SK-N-SH (cell line): ENCODE measurements at regions not wholly inside any gene's neighbourhood (a gene's known extent, or its start where the extent isn't known, plus 50 kb on each side); places are given as distances from the start of the nearest gene placed in this dataset.

Experiments used
- CTCF ChIA-PET: fragments of 300-600, 350-600 bp; formaldehyde crosslinking; extraction: SDS; loops from one replicate; lab custom pipeline; 2021; lab: Yijun Ruan, JAX
- POLR2A ChIA-PET: fragments of 350-600 bp; sonication (Branson Sonifier 250); formaldehyde crosslinking; extraction: SDS; loops from one replicate; lab custom pipeline; 2020; ENCODE audit warnings: antibody characterized with exemption, inconsistent platforms; lab: Yijun Ruan, JAX
- DNase-seq: peaks from one replicate; pipeline ENCODE4 v3.0.0; 2012
- H2AFZ ChIP-seq: fragments of 200-600 bp; sonication (generic); 2 replicates; pipeline ENCODE4 v1.8.1; 2016; ENCODE audit warnings: antibody characterized with exemption, mild to moderate bottlenecking, low read depth
- H3F3A ChIP-seq: fragments of 200-600 bp; sonication (generic); replicated peaks from 2 replicates; pipeline ENCODE3; 2016; ENCODE audit warnings: antibody characterized with exemption, mild to moderate bottlenecking; ENCODE audit not compliant: insufficient read depth
- H3K27ac ChIP-seq, 2 experiments: fragments of 200-500 bp in 1 of 2; fragments of 200-600 bp in 1 of 2; sonication (Bioruptor generic) in 1 of 2; sonication (generic), shearing (Covaris generic) in 1 of 2; 2 replicates each; pipeline versions ENCODE4 v1.5.1 to v1.6.1; 2014 to 2016; ENCODE audit warnings: low read depth in 2 of 2, inconsistent platforms in 1 of 2, low read length in 1 of 2, mild to moderate bottlenecking in 1 of 2, mixed read lengths in 1 of 2
- H3K27me3 ChIP-seq: fragments of 200-600 bp; sonication (generic), shearing (Covaris generic); 2 replicates; pipeline ENCODE4 v1.6.1; 2016; ENCODE audit warnings: mixed run types; ENCODE audit not compliant: insufficient read depth
- H3K36me3 ChIP-seq, 2 experiments: fragments of 200-500 bp in 1 of 2; fragments of 200-600 bp in 1 of 2; sonication (Bioruptor generic) in 1 of 2; sonication (generic) in 1 of 2; replicated peaks in 1 of 2; 2 replicates each; pipeline versions ENCODE3 to v1.5.1; 2014 to 2016; ENCODE audit warnings: low read length in 1 of 2, mild to moderate bottlenecking in 1 of 2; ENCODE audit not compliant: insufficient read depth in 2 of 2, control insufficient read depth in 1 of 2
- H3K4me1 ChIP-seq, 2 experiments: fragments of 200-500 bp in 1 of 2; fragments of 200-600 bp in 1 of 2; sonication (Bioruptor generic) in 1 of 2; sonication (generic), shearing (Covaris generic) in 1 of 2; 2 replicates each; pipeline versions ENCODE4 v1.5.1 to v1.6.1; 2014 to 2016; ENCODE audit warnings: low read depth in 1 of 2, low read length in 1 of 2, mixed run types in 1 of 2; ENCODE audit not compliant: insufficient read depth in 2 of 2, control insufficient read depth in 1 of 2
- H3K4me2 ChIP-seq: fragments of 200-600 bp; sonication (generic), shearing (Covaris generic); 2 replicates; pipeline ENCODE4 v1.6.1; 2017; ENCODE audit warnings: mixed run types
- H3K4me3 ChIP-seq, 2 experiments: fragments of 200-500 bp in 1 of 2; fragments of 200-600 bp in 1 of 2; sonication (Bioruptor generic) in 1 of 2; sonication (generic), shearing (Covaris generic) in 1 of 2; 2 replicates each; pipeline versions ENCODE4 v1.5.1 to v1.8.1; 2014 to 2016; ENCODE audit warnings: low read depth in 2 of 2, inconsistent platforms in 1 of 2, low read length in 1 of 2, mild to moderate bottlenecking in 1 of 2, mixed read lengths in 1 of 2, moderate library complexity in 1 of 2
- H3K79me2 ChIP-seq: fragments of 200-600 bp; sonication (generic); 2 replicates; pipeline ENCODE4 v1.8.1; 2017; ENCODE audit warnings: mild to moderate bottlenecking; ENCODE audit not compliant: insufficient read depth
- H3K9ac ChIP-seq: fragments of 200-600 bp; sonication (generic); 2 replicates; pipeline ENCODE4 v1.6.1; 2017; ENCODE audit warnings: mixed run types
- H3K9me2 ChIP-seq: fragments of 200-600 bp; sonication (generic); 2 replicates; pipeline ENCODE4 v1.6.1; 2017; ENCODE audit warnings: mixed run types
- H3K9me3 ChIP-seq: fragments of 200-600 bp; sonication (generic); 2 replicates; pipeline ENCODE4 v1.6.1; 2017; ENCODE audit warnings: mixed run types, mild to moderate bottlenecking, moderate library complexity
- H4K20me1 ChIP-seq: fragments of 200-600 bp; sonication (generic); 2 replicates; pipeline ENCODE4 v1.6.1; 2017; ENCODE audit warnings: mild to moderate bottlenecking, mixed run types; ENCODE audit not compliant: insufficient read depth
- CHD2 ChIP-seq: fragments of 150-350 bp; IDR thresholded peaks from 2 replicates; pipeline ENCODE4 v1.6.1; 2018; ENCODE audit warnings: low read length; ENCODE audit not compliant: partially characterized antibody
- EP300 ChIP-seq, 2 experiments: IDR thresholded peaks; 2 replicates each; pipeline versions ENCODE4 v1.4.0 to v1.6.1; 2012; ENCODE audit warnings: borderline replicate concordance in 1 of 2, low read depth in 1 of 2, low read length in 1 of 2
- EZH2phosphoT487 ChIP-seq: fragments of 200-600 bp; sonication (generic); IDR thresholded peaks from 2 replicates; pipeline ENCODE4 v1.6.1; 2017; ENCODE audit warnings: low read depth, mixed run types, mild to moderate bottlenecking, antibody characterized with exemption, moderate library complexity, borderline replicate concordance
- FOXJ3 ChIP-seq: sonication (generic); formaldehyde crosslinking; IDR thresholded peaks from 2 replicates; pipeline ENCODE4 v1.5.1; 2020; ENCODE audit warnings: mild to moderate bottlenecking, missing genetic modification reagents
- GABPA ChIP-seq: IDR thresholded peaks from 2 replicates; pipeline ENCODE4 v1.4.0; 2012; ENCODE audit warnings: low read depth, mild to moderate bottlenecking
- MEF2A ChIP-seq: IDR thresholded peaks from 2 replicates; pipeline ENCODE4 v1.4.0; 2012; ENCODE audit warnings: low read depth, borderline replicate concordance
- NRF1 ChIP-seq: IDR thresholded peaks from 2 replicates; pipeline ENCODE4 v1.6.1; 2012; ENCODE audit warnings: low read depth, mild to moderate bottlenecking, low read length
- POLR2AphosphoS5 ChIP-seq: IDR thresholded peaks from 2 replicates; pipeline ENCODE4 v1.6.1; 2012; ENCODE audit warnings: low read depth, low read length
- RCOR1 ChIP-seq: fragments of 150-350 bp; IDR thresholded peaks from 2 replicates; pipeline ENCODE4 v1.6.1; 2017; ENCODE audit warnings: antibody characterized with exemption, low read length
- RXRA ChIP-seq: IDR thresholded peaks from 2 replicates; pipeline ENCODE4 v1.4.0; 2012; ENCODE audit warnings: low read depth, mild to moderate bottlenecking, borderline replicate concordance
- SIN3A ChIP-seq: IDR thresholded peaks from 2 replicates; pipeline ENCODE4 v1.6.1; 2012; ENCODE audit warnings: low read depth, mild to moderate bottlenecking, low read length, moderate library complexity, borderline replicate concordance
- TAF1 ChIP-seq: IDR thresholded peaks from 2 replicates; pipeline ENCODE4 v1.6.1; 2012; ENCODE audit warnings: low read depth, mild to moderate bottlenecking, low read length, moderate library complexity, borderline replicate concordance
- TCF12 ChIP-seq: IDR thresholded peaks from 2 replicates; pipeline ENCODE4 v1.4.0; 2012
- TEAD4 ChIP-seq: IDR thresholded peaks from 2 replicates; pipeline ENCODE4 v1.4.0; 2012; ENCODE audit warnings: mild to moderate bottlenecking, borderline replicate concordance; ENCODE audit not compliant: insufficient read depth
- YY1 ChIP-seq: IDR thresholded peaks from 2 replicates; pipeline ENCODE4 v1.4.0; 2012; ENCODE audit warnings: low read depth, mild to moderate bottlenecking
- WGBS: methylation state at CpG from one replicate; pipeline ENCODE4 v1.1.6; 2017; ENCODE audit warnings: low lambda C conversion rate; 5-methylcytosine and 5-hydroxymethylcytosine counted together
- TF ChIP-seq, protein P1 (sequence below): fragments of 200-600 bp; sonication (generic); IDR thresholded peaks from 2 replicates; pipeline ENCODE4 v1.6.1; 2017; ENCODE audit warnings: antibody characterized with exemption, mild to moderate bottlenecking, moderate library complexity
- TF ChIP-seq, protein P2 (sequence below): fragments of 150-350 bp; IDR thresholded peaks from 2 replicates; pipeline ENCODE4 v1.6.1; 2017; ENCODE audit warnings: antibody characterized with exemption, low read length, low read depth, borderline replicate concordance
- TF ChIP-seq, protein P3 (sequence below): IDR thresholded peaks from 2 replicates; pipeline ENCODE4; 2012
- TF ChIP-seq, protein P4 (sequence below): fragments of 150-350 bp; IDR thresholded peaks from 2 replicates; pipeline ENCODE4 v1.6.1; 2016; ENCODE audit warnings: mild to moderate bottlenecking, low read depth, low read length
- TF ChIP-seq, protein P5 (sequence below): IDR thresholded peaks from 2 replicates; pipeline ENCODE4 v1.6.1; 2012; ENCODE audit warnings: mild to moderate bottlenecking, low read depth, low read length, moderate library complexity

DNA sequence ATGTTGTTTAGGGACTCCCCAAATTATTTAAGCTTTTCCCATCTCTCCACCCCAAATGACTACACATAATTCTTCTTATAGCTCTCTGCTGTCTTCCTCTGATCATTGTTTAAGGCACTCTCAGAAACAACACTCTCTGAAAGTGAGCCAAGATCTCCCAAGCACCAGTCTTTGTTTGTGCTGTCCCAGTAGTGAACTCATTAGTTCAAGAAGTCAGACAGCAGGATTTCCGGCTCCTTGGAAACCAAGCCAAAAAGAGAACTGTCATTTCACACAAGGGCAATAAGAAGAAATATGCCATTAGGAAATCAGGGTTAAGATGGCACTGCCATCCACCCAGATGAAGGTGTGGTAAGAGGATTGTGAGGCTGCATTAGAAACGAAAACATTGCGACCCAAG lies 83.1 kb downstream of the FZD1 start:
- ChIA-PET CTCF (interaction anchor here (1.0 kb wide), 1 partner anchor 8 kb away, joined by 3 read pairs; no protein-coding TSS in a partner anchor), POLR2A (no interaction called here)
- no peak overlapping the region for H3K4me2 ChIP-seq
- no peaks in the 10 kb centered on the region for H3K9me2 ChIP-seq
- WGBS: 60% methylated on average over 3 of the region's 3 CpGs
- no peaks in the 10 kb centered on the region for H3K79me2 ChIP-seq
- H4K20me1 ChIP-seq: no peaks in the 10 kb centered on the region
- no peaks in the 10 kb centered on the region for H3K9me3 ChIP-seq
- H3K36me3 ChIP-seq: no peaks in the 10 kb centered on the region
- no peak overlapping the region for H2AFZ ChIP-seq
- H3F3A ChIP-seq: no peaks in the 10 kb centered on the region
- TF ChIP-seq MEF2A (no peak), NRF1 (no peak), TAF1 (no peak), TCF12 (no peak), POLR2AphosphoS5 (no peak), GABPA (no peak)
- TF ChIP-seq, protein P1, sequence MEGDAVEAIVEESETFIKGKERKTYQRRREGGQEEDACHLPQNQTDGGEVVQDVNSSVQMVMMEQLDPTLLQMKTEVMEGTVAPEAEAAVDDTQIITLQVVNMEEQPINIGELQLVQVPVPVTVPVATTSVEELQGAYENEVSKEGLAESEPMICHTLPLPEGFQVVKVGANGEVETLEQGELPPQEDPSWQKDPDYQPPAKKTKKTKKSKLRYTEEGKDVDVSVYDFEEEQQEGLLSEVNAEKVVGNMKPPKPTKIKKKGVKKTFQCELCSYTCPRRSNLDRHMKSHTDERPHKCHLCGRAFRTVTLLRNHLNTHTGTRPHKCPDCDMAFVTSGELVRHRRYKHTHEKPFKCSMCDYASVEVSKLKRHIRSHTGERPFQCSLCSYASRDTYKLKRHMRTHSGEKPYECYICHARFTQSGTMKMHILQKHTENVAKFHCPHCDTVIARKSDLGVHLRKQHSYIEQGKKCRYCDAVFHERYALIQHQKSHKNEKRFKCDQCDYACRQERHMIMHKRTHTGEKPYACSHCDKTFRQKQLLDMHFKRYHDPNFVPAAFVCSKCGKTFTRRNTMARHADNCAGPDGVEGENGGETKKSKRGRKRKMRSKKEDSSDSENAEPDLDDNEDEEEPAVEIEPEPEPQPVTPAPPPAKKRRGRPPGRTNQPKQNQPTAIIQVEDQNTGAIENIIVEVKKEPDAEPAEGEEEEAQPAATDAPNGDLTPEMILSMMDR: no peak
- TF ChIP-seq, all 33 proteins: peak for 0
- no peak overlapping the region for H3K4me3 ChIP-seq
- H3K9ac ChIP-seq: no peak overlapping the region
- no peaks in the 10 kb centered on the region for H3K27me3 ChIP-seq
- H3K27ac ChIP-seq: no peak overlapping the region
- no peak for DNase-seq
- H3K4me1 ChIP-seq: peaks cover 0 to 2% of the 10 kb centered on the region in 2 experiments; a peak in 2 of 4 replicates

DNA sequence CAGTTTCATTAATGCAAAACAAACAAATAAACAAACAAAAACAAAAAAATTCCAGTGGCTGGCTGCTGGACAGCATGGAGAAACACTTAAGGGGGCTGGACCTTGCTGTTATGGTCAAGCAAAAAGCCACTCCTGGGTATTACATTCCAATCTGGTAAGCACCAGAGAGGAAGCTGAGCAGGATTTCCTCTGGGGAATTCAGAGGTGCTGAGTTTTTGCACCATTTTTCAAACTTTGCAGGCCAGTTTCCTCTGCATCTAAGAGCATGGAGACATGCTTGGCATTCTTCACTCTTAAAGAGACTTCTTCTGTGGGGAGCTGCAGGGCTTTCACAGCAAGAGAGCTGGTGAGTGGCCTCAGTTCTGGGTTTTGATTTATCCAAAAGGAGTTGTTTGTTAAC lies 84.5 kb downstream of the FZD1 start:
- Histone ChIP-seq H3K79me2 (no peaks in the 10 kb centered on the region), H2AFZ (no peak overlapping the region), H3K4me1 (peaks cover 0 to 2% of the 10 kb centered on the region in 2 experiments; a peak in 3 of 4 replicates), H3K9ac (no peak overlapping the region), H3K9me3 (no peaks in the 10 kb centered on the region), H3K4me3 (no peak overlapping the region), H3K27me3 (no peaks in the 10 kb centered on the region), H3K9me2 (no peaks in the 10 kb centered on the region), H3K27ac (no peak overlapping the region), H3F3A (no peaks in the 10 kb centered on the region), H4K20me1 (no peaks in the 10 kb centered on the region), H3K4me2 (no peak overlapping the region), H3K36me3 (no peaks in the 10 kb centered on the region)
- ChIA-PET POLR2A (no interaction called here), CTCF (interaction anchor here (1.1 kb wide), 1 partner anchor 9 kb away, joined by 3 read pairs; no protein-coding TSS in a partner anchor)
- no peak for DNase-seq
- TF ChIP-seq EP300 (IDR thresholded peaks at IDR 0.05; ENCODE audit: borderline replicate concordance in 1 of 2, low read depth in 1 of 2, low read length in 1 of 2): no peak
- TF ChIP-seq, protein P2, sequence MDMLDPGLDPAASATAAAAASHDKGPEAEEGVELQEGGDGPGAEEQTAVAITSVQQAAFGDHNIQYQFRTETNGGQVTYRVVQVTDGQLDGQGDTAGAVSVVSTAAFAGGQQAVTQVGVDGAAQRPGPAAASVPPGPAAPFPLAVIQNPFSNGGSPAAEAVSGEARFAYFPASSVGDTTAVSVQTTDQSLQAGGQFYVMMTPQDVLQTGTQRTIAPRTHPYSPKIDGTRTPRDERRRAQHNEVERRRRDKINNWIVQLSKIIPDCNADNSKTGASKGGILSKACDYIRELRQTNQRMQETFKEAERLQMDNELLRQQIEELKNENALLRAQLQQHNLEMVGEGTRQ: no peak
- TF ChIP-seq YY1: no peak
- TF ChIP-seq CHD2: no peak
- TF ChIP-seq TAF1: no peak
- no peak for TF ChIP-seq EZH2phosphoT487
- no peak for TF ChIP-seq SIN3A
- no peak for TF ChIP-seq TEAD4
- no peak for TF ChIP-seq RXRA
- no peak for TF ChIP-seq FOXJ3 (CRISPR knock-in tag)
- TF ChIP-seq, protein P3, sequence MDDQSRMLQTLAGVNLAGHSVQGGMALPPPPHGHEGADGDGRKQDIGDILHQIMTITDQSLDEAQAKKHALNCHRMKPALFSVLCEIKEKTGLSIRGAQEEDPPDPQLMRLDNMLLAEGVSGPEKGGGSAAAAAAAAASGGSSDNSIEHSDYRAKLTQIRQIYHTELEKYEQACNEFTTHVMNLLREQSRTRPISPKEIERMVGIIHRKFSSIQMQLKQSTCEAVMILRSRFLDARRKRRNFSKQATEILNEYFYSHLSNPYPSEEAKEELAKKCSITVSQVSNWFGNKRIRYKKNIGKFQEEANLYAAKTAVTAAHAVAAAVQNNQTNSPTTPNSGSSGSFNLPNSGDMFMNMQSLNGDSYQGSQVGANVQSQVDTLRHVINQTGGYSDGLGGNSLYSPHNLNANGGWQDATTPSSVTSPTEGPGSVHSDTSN: no peak
- TF ChIP-seq, protein P4, sequence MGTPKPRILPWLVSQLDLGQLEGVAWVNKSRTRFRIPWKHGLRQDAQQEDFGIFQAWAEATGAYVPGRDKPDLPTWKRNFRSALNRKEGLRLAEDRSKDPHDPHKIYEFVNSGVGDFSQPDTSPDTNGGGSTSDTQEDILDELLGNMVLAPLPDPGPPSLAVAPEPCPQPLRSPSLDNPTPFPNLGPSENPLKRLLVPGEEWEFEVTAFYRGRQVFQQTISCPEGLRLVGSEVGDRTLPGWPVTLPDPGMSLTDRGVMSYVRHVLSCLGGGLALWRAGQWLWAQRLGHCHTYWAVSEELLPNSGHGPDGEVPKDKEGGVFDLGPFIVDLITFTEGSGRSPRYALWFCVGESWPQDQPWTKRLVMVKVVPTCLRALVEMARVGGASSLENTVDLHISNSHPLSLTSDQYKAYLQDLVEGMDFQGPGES: no peak
- TF ChIP-seq, protein P5, sequence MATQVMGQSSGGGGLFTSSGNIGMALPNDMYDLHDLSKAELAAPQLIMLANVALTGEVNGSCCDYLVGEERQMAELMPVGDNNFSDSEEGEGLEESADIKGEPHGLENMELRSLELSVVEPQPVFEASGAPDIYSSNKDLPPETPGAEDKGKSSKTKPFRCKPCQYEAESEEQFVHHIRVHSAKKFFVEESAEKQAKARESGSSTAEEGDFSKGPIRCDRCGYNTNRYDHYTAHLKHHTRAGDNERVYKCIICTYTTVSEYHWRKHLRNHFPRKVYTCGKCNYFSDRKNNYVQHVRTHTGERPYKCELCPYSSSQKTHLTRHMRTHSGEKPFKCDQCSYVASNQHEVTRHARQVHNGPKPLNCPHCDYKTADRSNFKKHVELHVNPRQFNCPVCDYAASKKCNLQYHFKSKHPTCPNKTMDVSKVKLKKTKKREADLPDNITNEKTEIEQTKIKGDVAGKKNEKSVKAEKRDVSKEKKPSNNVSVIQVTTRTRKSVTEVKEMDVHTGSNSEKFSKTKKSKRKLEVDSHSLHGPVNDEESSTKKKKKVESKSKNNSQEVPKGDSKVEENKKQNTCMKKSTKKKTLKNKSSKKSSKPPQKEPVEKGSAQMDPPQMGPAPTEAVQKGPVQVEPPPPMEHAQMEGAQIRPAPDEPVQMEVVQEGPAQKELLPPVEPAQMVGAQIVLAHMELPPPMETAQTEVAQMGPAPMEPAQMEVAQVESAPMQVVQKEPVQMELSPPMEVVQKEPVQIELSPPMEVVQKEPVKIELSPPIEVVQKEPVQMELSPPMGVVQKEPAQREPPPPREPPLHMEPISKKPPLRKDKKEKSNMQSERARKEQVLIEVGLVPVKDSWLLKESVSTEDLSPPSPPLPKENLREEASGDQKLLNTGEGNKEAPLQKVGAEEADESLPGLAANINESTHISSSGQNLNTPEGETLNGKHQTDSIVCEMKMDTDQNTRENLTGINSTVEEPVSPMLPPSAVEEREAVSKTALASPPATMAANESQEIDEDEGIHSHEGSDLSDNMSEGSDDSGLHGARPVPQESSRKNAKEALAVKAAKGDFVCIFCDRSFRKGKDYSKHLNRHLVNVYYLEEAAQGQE: no peak
- TF ChIP-seq RCOR1: no peak
